ENCODE measurements at regions not wholly inside any gene's neighbourhood (a gene's known extent, or its start where the extent isn't known, plus 50 kb on each side); places are given as distances from the start of the nearest gene placed in this dataset.
"Not testable (repeated sequence)": the region's sequence is repeated elsewhere in the genome, so short reads cannot be mapped to it uniquely, and the experiment has no call there.

- POLR2A ChIA-PET (ENCODE audit: partially characterized antibody), result no interaction called here
- no peak overlapping the region for H2AFZ ChIP-seq (ENCODE audit: low read length)
- no peaks in the 10 kb centered on the region for H4K20me1 ChIP-seq (replicated peaks in 1 of 2; ENCODE audit: control insufficient read depth in 1 of 2, insufficient read depth in 2 of 2, low read length in 2 of 2)
- H3K14ac ChIP-seq (ENCODE audit: insufficient read length), result no peak overlapping the region
- no peak overlapping the region for H2BK120ac ChIP-seq (replicated peaks; ENCODE audit: low read depth, low read length)
- H2BK12ac ChIP-seq (ENCODE audit: low read depth, low read length), result no peak overlapping the region
- H3K23me2 ChIP-seq (ENCODE audit: low read depth, low read length), result no peaks in the 10 kb centered on the region
- H3K4me2 ChIP-seq (ENCODE audit: insufficient read depth in 1 of 2, low read depth in 2 of 2, low read length in 2 of 2), result no peak overlapping the region
- 97% methylated on average over 13 of the region's 13 CpGs; no CpG with 5 or more reads in 1 of the 2 experiments for WGBS, 2 experiments (ENCODE audit: extremely low coverage in 1 of 2, insufficient coverage in 1 of 2, insufficient read length in 1 of 2, insufficient replicate concordance in 2 of 2, low coverage in 1 of 2, low lambda C conversion rate in 2 of 2, missing lambda C conversion rate in 1 of 2)
- DNase-seq (ENCODE audit: low read depth in 1 of 2, low spot score in 2 of 2) (no peak), FAIRE-seq (no peak)
- no peak overlapping the region for H4K5ac ChIP-seq (ENCODE audit: insufficient read length, low read depth, low read length)
- H3K56ac ChIP-seq (replicated peaks; ENCODE audit: insufficient read length, low read depth, low read length), result no peak overlapping the region
- no peak overlapping the region for H3K27ac ChIP-seq (ENCODE audit: low read depth, low read length)
- no peaks in the 10 kb centered on the region for H3K9me3 ChIP-seq (ENCODE audit: insufficient read depth in 2 of 2, low read depth in 1 of 2, low read length in 1 of 2)
- CTCF ChIA-PET (ENCODE audit: partially characterized antibody), result interaction anchor here (1.0 kb wide), 1 partner anchor 84 kb away, joined by 3 read pairs; no protein-coding TSS in a partner anchor
- no peak overlapping the region for H3K4ac ChIP-seq (replicated peaks; ENCODE audit: insufficient read length, low read depth, low read length)
- H2BK5ac ChIP-seq (ENCODE audit: low read depth, low read length), result no peak overlapping the region
- H3K18ac ChIP-seq (ENCODE audit: extremely low read depth, low read length), result no peak overlapping the region
- no peaks in the 10 kb centered on the region for H3K36me3 ChIP-seq (ENCODE audit: control insufficient read depth in 2 of 4, insufficient read depth in 4 of 4, low read length in 3 of 4)
- no peaks in the 10 kb centered on the region; a peak in 1 of 7 replicates for H3K27me3 ChIP-seq (replicated peaks in 1 of 4; ENCODE audit: control insufficient read depth in 3 of 4, extremely low read depth in 1 of 4, insufficient read depth in 3 of 4, low read length in 3 of 4)
- H4K8ac ChIP-seq (ENCODE audit: extremely low read depth, insufficient read depth, low read length), result no peak overlapping the region
- H2AK5ac ChIP-seq (ENCODE audit: low read depth, low read length), result no peak overlapping the region
- no peaks in the 10 kb centered on the region for H3K79me1 ChIP-seq (ENCODE audit: low read depth, low read length)
- no peak for TF ChIP-seq SP2 (IDR thresholded peaks at IDR 0.05; ENCODE audit: low read length)
- no peak overlapping the region for H2BK15ac ChIP-seq (ENCODE audit: low read length)
- H4K91ac ChIP-seq (replicated peaks; ENCODE audit: insufficient read length, low read length), result no peak overlapping the region
- H3K23ac ChIP-seq (ENCODE audit: insufficient read length), result no peak overlapping the region
- H3K4me1 ChIP-seq (replicated peaks in 1 of 4; ENCODE audit: control insufficient read depth in 3 of 4, insufficient read depth in 4 of 4, low read length in 3 of 4), result peaks cover 0 to 3% (median 0%) of the 10 kb centered on the region in 4 experiments; a peak in 1 of 7 replicates
- no peak overlapping the region for H3K4me3 ChIP-seq (ENCODE audit: extremely low read depth in 1 of 4, insufficient read depth in 2 of 4, low read depth in 3 of 4, low read length in 4 of 4)
- no peak overlapping the region for H2BK20ac ChIP-seq (ENCODE audit: low read length)
- H3K79me2 ChIP-seq (ENCODE audit: control insufficient read depth in 1 of 2, insufficient read depth in 2 of 2, low read length in 2 of 2), result no peaks in the 10 kb centered on the region
- no peak overlapping the region for H3K9ac ChIP-seq (replicated peaks in 1 of 4; ENCODE audit: extremely low read depth in 1 of 4, low read depth in 3 of 4, low read length in 3 of 4)
Observed at GRCh38 chr6:118717106-118717505, 65.7 kb upstream of the CEP85L start.

- not testable (repeated sequence) for H2BK120ac ChIP-seq (replicated peaks; ENCODE audit: low read depth, low read length); H3K56ac ChIP-seq (replicated peaks; ENCODE audit: insufficient read length, low read depth, low read length); H3K9ac ChIP-seq (replicated peaks in 1 of 4; ENCODE audit: extremely low read depth in 1 of 4, low read depth in 3 of 4, low read length in 3 of 4); H3K23ac ChIP-seq (ENCODE audit: insufficient read length); H4K20me1 ChIP-seq (replicated peaks in 1 of 2; ENCODE audit: control insufficient read depth in 1 of 2, insufficient read depth in 2 of 2, low read length in 2 of 2); H2AFZ ChIP-seq (ENCODE audit: low read length); H2BK12ac ChIP-seq (ENCODE audit: low read depth, low read length); H3K36me3 ChIP-seq (ENCODE audit: control insufficient read depth in 2 of 4, insufficient read depth in 4 of 4, low read length in 3 of 4); DNase-seq (ENCODE audit: low read depth in 1 of 2, low spot score in 2 of 2); H3K4me3 ChIP-seq (ENCODE audit: extremely low read depth in 1 of 4, insufficient read depth in 2 of 4, low read depth in 3 of 4, low read length in 4 of 4); H4K5ac ChIP-seq (ENCODE audit: insufficient read length, low read depth, low read length); H2BK20ac ChIP-seq (ENCODE audit: low read length); FAIRE-seq; H3K79me2 ChIP-seq (ENCODE audit: control insufficient read depth in 1 of 2, insufficient read depth in 2 of 2, low read length in 2 of 2); H3K14ac ChIP-seq (ENCODE audit: insufficient read length); H3K4me1 ChIP-seq (replicated peaks in 1 of 4; ENCODE audit: control insufficient read depth in 3 of 4, insufficient read depth in 4 of 4, low read length in 3 of 4); H3K79me1 ChIP-seq (ENCODE audit: low read depth, low read length); H2BK15ac ChIP-seq (ENCODE audit: low read length); H3K9me3 ChIP-seq (ENCODE audit: insufficient read depth in 2 of 2, low read depth in 1 of 2, low read length in 1 of 2); H3K23me2 ChIP-seq (ENCODE audit: low read depth, low read length); H3K4me2 ChIP-seq (ENCODE audit: insufficient read depth in 1 of 2, low read depth in 2 of 2, low read length in 2 of 2); H2AK5ac ChIP-seq (ENCODE audit: low read depth, low read length); H3K27me3 ChIP-seq (replicated peaks in 1 of 4; ENCODE audit: control insufficient read depth in 3 of 4, extremely low read depth in 1 of 4, insufficient read depth in 3 of 4, low read length in 3 of 4); H4K91ac ChIP-seq (replicated peaks; ENCODE audit: insufficient read length, low read length); H2BK5ac ChIP-seq (ENCODE audit: low read depth, low read length); H3K27ac ChIP-seq (ENCODE audit: low read depth, low read length); H3K18ac ChIP-seq (ENCODE audit: extremely low read depth, low read length); H3K4ac ChIP-seq (replicated peaks; ENCODE audit: insufficient read length, low read depth, low read length); H4K8ac ChIP-seq (ENCODE audit: extremely low read depth, insufficient read depth, low read length)
- 97% methylated on average over 5 of the region's 5 CpGs; no CpG with 5 or more reads in 1 of the 2 experiments for WGBS, 2 experiments (ENCODE audit: extremely low coverage in 1 of 2, insufficient coverage in 1 of 2, insufficient read length in 1 of 2, insufficient replicate concordance in 2 of 2, low coverage in 1 of 2, low lambda C conversion rate in 2 of 2, missing lambda C conversion rate in 1 of 2)
- ChIA-PET CTCF (ENCODE audit: partially characterized antibody) (interaction anchor here (1.1 kb wide), 1 partner anchor 18 kb away, joined by 3 read pairs; no protein-coding TSS in a partner anchor), POLR2A (ENCODE audit: partially characterized antibody) (interaction anchor here (1.5 kb wide), 1 partner anchor 64 kb away, joined by 3 read pairs; the partner anchor contains the start of gene CEP85L)
Observed at GRCh38 chr6:118715907-118716306, 64.5 kb upstream of the CEP85L start.

Measured in H1 (cell line).